Stimulated activated effector memory CD8-positive, alpha-beta T cell treated with anti-CD3 and anti-CD28 coated beads, Interleukin-12 subunit alpha, Interleukin-12 subunit beta, amount 100 ng/mL, for 72 hours (primary cell): ENCODE measurements at regions not wholly inside any gene's neighbourhood (a gene's known extent, or its start where the extent isn't known, plus 50 kb on each side); places are given as distances from the start of the nearest gene placed in this dataset.

Source experiments
- ATAC-seq: fragments of 150-1000 bp; cut with Tn5 transposase; 2 replicates; pipeline ENCODE4 v1.10.0; 2021
- DNase-seq, 2 donors: peaks; one replicate each; pipeline ENCODE4 v3.0.0; 2021 to 2022; ENCODE audit warnings: low spot score in 2 of 2
- H3K27ac Mint-ChIP-seq: one replicate; pipeline ENCODE4 v1.8.0; 2022; ENCODE audit warnings: mild to moderate bottlenecking, mixed read lengths
- H3K36me3 Mint-ChIP-seq: one replicate; pipeline ENCODE4 v1.8.0; 2022; ENCODE audit warnings: mild to moderate bottlenecking, mixed read lengths
- H3K4me1 Mint-ChIP-seq: one replicate; pipeline ENCODE4 v1.8.0; 2022; ENCODE audit warnings: mixed read lengths
- H3K4me3 Mint-ChIP-seq: one replicate; pipeline ENCODE4 v1.8.0; 2022; ENCODE audit warnings: mild to moderate bottlenecking, mixed read lengths
- H3K9me3 Mint-ChIP-seq: one replicate; pipeline ENCODE4 v1.8.0; 2022; ENCODE audit warnings: mixed read lengths

DNA sequence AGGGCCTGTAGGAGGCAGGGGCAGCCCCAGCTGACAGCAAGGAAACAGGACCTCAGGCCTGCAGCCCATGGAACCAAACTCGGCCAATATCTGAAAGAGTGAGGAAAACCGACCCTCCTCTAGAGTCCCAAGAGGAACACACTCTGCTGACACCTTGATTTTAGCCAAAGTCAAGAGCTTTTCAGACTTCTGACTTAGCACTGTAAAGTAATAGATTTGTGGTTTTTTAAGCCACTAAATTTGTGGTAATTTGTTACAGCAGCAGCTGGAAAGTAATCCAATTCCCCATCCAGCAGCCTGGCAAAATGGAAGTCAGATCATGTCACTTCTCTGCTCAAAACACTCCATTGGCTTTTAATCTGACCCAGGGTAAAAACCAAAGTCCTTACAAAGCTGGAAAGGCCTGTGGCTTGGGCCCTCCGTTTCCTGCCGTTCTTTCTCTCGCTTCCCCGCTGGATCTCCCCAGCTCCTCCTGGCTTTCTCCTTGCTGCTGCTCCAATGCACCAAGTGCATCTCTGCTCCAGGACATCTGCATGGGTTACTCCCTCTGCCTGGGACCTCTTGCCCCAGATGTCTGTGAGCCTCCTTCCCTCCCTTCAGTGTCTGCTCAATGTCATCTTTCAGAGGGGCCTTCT lies 79.0 kb downstream of the C5orf15 start:
- Mint-ChIP-seq H3K4me3 (no peak overlapping the region), H3K27ac (no peak overlapping the region), H3K9me3 (no peaks in the 10 kb centered on the region), H3K36me3 (no peaks in the 10 kb centered on the region), H3K4me1 (no peaks in the 10 kb centered on the region)
- ATAC-seq (no peak), DNase-seq (no peak)

DNA sequence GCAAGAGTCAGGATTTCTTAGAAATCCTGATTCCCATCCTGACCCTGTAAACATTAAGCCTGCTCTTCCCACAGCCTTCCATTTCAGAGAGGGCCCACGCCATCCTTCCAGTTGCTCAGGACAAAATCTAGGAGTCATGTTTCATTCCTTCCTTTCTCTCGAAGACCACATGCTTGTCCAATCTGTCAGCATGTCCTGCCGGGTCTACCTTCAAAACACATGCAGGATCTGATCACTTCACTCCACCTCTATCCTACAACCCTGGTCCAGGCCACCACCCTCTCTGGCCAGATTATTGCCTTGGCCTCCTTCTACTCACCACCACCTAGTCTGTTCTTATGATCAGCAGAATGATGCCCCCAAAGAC lies 79.8 kb downstream of the C5orf15 start:
- ATAC-seq (no peak), DNase-seq (no peak)
- Mint-ChIP-seq H3K9me3 (no peaks in the 10 kb centered on the region), H3K36me3 (no peaks in the 10 kb centered on the region), H3K4me1 (no peaks in the 10 kb centered on the region), H3K4me3 (no peak overlapping the region), H3K27ac (peak overlapping the region; percentile 8)

DNA sequence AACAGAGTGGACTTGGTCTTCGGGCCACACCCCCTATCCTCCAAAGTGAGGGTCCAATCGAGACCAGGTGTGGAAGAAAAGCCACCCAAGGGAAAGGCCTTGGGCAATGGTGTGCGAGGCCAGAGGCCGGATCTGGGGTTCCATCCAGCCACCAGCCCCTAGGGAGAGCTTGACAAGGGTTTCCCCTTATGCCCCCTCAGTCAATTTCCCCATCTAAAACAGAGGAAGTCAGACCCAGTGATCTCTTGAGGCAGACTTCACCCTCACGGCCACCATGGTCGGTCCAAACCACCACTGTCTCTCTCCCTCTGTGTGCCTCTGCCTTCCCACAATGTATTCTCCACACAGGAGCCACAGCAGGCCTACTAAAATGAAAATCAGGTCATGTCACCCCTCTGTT lies 82.9 kb downstream of the C5orf15 start:
- Mint-ChIP-seq H3K4me1 (peaks cover 4% of the 10 kb centered on the region), H3K27ac (no peak overlapping the region), H3K9me3 (no peaks in the 10 kb centered on the region), H3K36me3 (no peaks in the 10 kb centered on the region), H3K4me3 (no peak overlapping the region)
- DNase-seq (no peak), ATAC-seq (no peak)

DNA sequence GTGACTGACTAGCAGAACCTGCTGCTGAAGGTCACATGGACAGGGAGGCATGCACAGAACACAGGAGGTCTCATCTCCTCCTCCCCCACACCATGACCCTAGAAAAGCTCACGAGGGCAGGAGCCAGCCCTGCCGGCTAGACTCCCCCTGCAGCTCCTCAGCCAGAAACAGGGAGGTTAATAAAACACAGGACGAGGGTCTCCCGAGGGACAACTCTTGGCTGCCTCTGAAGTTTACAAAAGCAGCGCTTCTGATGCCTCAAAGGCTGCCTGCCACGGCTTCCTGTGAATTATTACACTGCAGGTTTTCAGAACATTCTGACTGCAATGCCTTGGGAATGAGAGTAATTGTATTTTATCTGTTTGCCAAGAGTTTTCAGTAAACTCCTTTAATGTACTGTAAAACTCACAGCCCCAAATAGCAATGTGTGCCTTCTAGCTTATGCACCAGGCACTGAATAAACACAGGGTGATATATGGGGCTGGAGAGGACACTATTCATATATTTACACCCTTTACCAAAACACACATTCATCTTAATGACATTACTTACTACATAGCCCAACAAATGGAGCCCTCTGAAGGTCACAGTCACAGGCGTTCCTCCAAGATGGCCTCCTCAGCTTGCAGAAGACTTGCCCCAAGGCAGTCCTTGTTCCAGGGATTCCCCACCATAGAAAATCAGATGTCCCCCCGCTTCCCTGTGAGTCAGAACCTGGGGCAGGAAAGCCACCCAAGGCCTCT lies 83.7 kb downstream of the C5orf15 start:
- Mint-ChIP-seq H3K36me3 (no peaks in the 10 kb centered on the region), H3K9me3 (no peaks in the 10 kb centered on the region), H3K4me1 (peaks cover 4% of the 10 kb centered on the region), H3K4me3 (no peak overlapping the region), H3K27ac (no peak overlapping the region)
- DNase-seq, result no peak
- no peak for ATAC-seq

DNA sequence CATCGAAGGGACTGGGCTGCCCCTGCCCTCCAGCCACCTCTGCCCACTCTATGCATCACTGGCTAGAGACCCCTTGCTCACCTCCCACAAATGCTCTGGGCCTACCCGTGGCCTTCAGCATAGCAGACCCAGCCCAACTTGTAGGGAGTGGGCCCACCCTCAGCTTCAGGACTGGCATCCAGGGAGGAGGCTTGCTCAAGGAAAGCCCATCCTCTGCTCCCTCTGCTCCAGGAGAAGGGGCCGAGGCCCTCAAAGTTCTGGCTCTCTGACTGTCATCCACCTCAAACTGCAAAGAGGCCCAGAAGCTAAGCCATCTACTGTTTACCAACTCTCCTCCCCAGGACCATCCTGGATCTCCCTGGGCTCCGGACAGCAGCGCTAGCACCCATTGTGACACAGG lies 84.5 kb downstream of the C5orf15 start:
- H3K27ac Mint-ChIP-seq, result no peak overlapping the region
- no peaks in the 10 kb centered on the region for H3K36me3 Mint-ChIP-seq
- peaks cover 4% of the 10 kb centered on the region for H3K4me1 Mint-ChIP-seq
- no peak for ATAC-seq
- H3K4me3 Mint-ChIP-seq, result no peak overlapping the region
- H3K9me3 Mint-ChIP-seq, result no peaks in the 10 kb centered on the region
- DNase-seq, result no peak

DNA sequence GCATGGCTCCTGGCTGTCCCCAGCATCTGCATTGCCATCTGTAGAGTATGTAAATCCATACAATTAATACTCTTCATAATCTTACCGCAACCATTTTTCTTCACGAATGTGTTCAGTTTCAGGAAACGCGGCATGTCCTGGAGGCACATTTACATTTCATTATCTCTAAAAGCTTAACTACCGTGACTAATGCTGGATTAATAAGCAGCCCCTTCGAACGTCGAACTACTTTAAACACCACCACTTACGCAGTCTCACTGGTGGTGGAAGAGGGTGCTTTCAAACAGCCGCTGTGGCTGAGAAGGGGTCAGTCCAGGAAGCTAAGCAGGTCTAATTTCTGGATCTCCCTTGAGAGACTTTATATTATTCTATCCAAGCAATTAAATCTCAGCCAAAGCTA lies 85.6 kb downstream of the C5orf15 start:
- Mint-ChIP-seq H3K36me3 (no peaks in the 10 kb centered on the region), H3K4me3 (no peak overlapping the region), H3K27ac (no peak overlapping the region), H3K4me1 (peaks cover 4% of the 10 kb centered on the region), H3K9me3 (no peaks in the 10 kb centered on the region)
- DNase-seq (no peak), ATAC-seq (no peak)

DNA sequence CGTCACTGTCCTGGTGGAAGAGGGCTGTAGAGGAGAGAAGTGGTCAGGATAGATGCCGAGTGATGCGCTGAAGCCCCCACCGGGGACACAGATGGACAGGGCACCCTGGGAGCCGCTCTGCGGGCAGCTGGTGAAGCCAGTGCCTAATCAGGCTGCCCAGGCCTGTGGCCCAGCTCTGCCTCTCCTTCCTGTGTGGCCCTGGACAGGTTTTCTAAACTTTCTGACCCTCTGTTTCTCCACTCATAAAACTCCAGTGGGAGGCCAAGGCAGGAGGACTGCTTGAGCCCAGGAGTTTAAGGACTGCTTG lies 86.1 kb downstream of the C5orf15 start:
- no peak for DNase-seq
- Mint-ChIP-seq H3K36me3 (no peaks in the 10 kb centered on the region), H3K9me3 (no peaks in the 10 kb centered on the region), H3K4me3 (no peak overlapping the region), H3K4me1 (peaks cover 4% of the 10 kb centered on the region), H3K27ac (peak overlapping the region; percentile 17)
- ATAC-seq, result no peak

DNA sequence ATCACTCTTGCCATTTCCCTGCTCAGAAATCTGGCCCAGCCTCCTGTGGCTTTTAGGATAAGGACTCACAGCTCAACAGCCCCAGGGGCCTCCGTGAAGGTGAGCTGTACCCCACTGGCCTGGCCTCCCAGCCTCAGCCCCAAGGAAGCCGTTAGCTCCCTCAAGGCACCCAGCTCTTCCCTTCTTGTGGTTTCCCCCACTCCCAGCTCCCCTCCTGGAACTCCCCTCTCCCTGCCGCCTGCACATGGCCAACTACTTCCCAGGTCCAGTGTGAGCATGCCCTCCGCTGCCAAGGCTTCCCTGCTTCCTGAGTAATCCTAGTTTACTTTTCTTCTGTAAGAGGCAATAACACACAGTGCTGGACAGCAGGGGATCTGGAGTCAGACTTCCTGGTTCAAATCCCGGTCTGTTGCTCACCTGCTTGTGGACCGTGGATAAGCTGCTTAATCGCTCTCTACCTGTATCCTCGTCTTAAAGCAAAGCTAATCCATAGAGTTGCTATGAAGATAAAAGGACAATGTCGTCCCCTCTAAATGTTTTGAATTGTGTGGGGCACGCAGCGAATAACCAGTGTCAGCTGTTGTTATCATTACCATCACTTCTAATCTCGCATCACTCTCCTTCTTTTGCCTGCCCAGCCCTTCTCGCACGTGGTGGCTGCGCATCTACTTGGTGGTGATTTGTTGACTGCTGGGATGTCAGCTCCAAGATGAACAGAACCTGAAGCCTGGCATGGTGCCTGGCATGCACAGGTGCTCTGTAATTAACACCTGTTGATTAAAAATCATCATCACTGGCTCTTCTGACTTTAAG lies 86.6 kb downstream of the C5orf15 start:
- Mint-ChIP-seq H3K4me1 (peaks cover 4% of the 10 kb centered on the region), H3K9me3 (no peaks in the 10 kb centered on the region), H3K36me3 (no peaks in the 10 kb centered on the region), H3K4me3 (no peak overlapping the region), H3K27ac (peak overlapping the region; percentile 17)
- ATAC-seq, result no peak
- no peak for DNase-seq

DNA sequence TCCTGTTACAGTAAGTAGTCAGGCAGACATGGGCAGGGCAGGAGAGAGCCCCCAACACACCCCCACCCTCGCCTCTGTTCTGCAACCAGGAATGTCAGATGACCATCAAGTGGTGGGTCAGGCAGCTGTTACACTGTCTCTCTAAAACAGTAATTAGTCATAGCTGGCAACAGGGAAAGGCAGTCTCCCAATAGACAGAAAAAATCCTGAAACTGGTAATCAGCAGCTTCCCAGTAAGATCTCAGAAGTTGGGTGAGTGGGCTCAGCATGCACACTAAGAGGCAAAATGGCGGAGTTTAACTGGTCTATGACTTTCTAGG lies 90.2 kb downstream of the C5orf15 start:
- Mint-ChIP-seq H3K4me1 (peaks cover 12% of the 10 kb centered on the region), H3K36me3 (peaks cover 6% of the 10 kb centered on the region), H3K9me3 (no peaks in the 10 kb centered on the region), H3K27ac (no peak overlapping the region), H3K4me3 (no peak overlapping the region)
- DNase-seq, result no peak
- no peak for ATAC-seq

DNA sequence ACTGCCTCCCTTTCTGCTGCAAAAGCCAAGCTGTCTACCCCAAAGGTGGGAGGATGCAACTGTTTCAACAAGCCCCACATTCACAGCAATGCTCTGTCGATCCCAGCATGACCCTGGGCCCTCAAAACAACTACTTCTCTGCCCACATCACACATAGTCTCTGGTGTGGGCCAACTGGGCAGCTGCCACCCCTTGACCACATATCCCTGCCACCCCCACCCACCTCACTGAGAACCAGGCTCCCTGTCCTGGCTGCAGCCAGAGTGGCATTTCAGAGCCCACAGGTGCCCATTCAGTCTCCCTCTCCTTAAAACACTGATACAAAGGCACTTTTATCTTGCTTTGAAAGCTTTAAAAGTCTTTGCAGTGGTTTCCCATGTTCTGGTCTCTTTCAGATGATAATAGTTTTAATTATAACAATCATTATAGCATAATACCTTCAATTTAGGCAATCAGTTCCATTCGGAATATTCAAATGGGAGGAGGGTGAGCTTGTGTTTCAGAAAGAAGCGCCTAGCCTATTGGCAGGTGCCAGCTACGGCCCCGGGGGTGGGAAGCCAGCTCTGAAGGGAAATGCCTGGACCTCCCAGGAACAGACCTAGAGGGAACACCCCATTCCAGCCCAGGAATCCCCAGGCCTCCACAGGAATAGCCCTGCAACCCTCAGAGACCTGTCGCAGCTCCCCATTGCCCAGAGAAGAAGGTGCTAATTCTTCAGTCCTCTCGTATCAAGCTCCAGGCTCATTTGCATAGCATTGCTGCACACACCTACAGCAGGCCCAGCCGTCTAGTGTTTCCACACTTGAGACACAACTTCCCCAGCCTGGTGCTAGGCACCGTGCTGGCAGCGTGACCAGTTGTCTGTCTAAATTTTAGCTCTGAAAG lies 90.8 kb downstream of the C5orf15 start:
- no peak for ATAC-seq

DNA sequence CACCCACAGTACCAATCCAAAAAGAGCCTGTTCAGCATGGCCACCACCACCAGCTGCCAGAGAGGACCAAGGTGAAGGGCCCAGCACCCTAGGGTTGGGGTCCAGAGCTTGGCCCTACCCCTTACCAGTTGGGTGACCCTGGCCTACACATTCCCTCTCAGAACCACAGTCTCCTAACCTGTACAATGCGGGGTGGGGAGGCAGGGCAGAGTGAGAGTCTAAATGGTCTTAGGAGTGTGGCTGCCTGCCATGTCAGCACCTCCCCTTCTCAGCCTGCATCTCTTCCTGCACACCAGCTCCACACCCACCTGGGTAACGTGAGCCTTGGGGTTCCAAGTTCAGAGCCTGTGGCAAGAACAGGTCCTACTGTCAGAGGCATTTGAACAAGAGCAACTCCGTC lies 92.2 kb downstream of the C5orf15 start:
- H3K4me3 Mint-ChIP-seq, result no peak overlapping the region
- no peaks in the 10 kb centered on the region for H3K9me3 Mint-ChIP-seq
- no peak for ATAC-seq
- H3K27ac Mint-ChIP-seq, result no peak overlapping the region
- no peak for DNase-seq
- H3K4me1 Mint-ChIP-seq, result peaks cover 18% of the 10 kb centered on the region
- peaks cover 6% of the 10 kb centered on the region for H3K36me3 Mint-ChIP-seq

More for the DNA sequence above, 90.8 kb downstream of the C5orf15 start:
- DNase-seq, result no peak
- H3K27ac Mint-ChIP-seq, result no peak overlapping the region
- peaks cover 6% of the 10 kb centered on the region for H3K36me3 Mint-ChIP-seq
- H3K4me1 Mint-ChIP-seq, result peaks cover 16% of the 10 kb centered on the region
- H3K4me3 Mint-ChIP-seq, result no peak overlapping the region
- H3K9me3 Mint-ChIP-seq, result no peaks in the 10 kb centered on the region

DNA sequence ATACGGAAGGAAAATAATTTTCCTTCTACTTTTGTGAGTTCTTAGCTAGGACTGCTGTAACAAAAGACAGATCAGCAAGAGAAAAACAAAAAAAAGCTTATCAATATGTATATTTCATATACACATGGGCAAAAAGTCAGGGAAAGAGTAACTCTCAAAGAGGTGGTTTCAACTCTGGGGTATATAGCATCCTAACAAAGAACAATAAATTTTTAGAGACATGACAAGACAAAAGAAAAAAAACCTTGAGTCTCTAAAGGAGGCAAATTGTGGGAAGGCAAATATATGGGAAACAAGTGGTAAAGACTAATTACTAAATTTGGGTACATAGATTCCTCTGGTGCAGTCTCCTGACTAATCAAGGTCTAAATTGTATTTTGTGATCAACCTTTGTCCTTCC lies 93.2 kb downstream of the C5orf15 start:
- Mint-ChIP-seq H3K9me3 (no peaks in the 10 kb centered on the region), H3K27ac (no peak overlapping the region), H3K4me3 (no peak overlapping the region), H3K4me1 (peaks cover 18% of the 10 kb centered on the region), H3K36me3 (peaks cover 6% of the 10 kb centered on the region)
- ATAC-seq (no peak), DNase-seq (no peak)

DNA sequence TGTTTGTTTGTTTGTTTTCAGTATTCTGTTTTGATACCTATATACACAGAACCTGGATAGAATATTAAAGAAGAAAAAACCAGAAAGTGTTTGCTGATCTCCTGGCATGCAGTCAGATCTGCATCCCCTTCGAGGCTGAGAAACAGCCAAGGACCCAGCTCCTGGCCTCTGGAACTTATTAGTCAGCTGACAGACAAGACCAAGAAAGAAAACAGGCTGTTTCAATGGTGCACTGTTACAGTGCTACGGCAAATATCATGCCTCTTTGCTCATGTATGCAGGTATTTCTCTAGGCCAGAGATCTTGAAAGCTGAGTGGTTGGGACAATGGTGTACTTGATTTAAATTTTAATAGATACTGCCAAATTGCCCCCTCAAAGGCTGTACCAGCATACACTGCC lies 95.0 kb downstream of the C5orf15 start:
- Mint-ChIP-seq H3K4me1 (peaks cover 18% of the 10 kb centered on the region), H3K27ac (peak overlapping the region; percentile 43)

DNA sequence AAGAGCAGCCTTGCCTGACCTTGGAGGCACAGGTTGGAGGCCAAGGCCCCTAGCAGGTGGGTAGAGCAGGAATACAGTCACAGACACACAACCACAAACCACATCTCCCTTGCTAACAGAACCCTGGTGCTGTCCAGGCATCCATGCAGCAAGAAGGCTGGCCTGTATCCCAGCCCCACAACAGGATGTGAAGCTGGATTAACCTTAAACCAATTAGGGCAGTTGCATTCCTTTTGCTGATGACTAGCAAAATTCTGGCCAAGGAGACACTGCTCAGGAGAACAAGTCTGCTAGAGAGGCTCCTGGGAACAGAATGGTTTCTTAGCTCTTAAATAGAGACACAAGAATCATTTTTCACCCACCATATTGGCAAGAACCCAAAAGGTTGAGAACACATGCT lies 97.8 kb downstream of the C5orf15 start:
- H3K27ac Mint-ChIP-seq, result no peak overlapping the region
- H3K4me1 Mint-ChIP-seq, result peaks cover 18% of the 10 kb centered on the region
- DNase-seq, result no peak
- H3K4me3 Mint-ChIP-seq, result no peak overlapping the region
- H3K36me3 Mint-ChIP-seq, result peaks cover 6% of the 10 kb centered on the region
- no peaks in the 10 kb centered on the region for H3K9me3 Mint-ChIP-seq
- ATAC-seq, result no peak

More for the DNA sequence above, 95.0 kb downstream of the C5orf15 start:
- Mint-ChIP-seq H3K36me3 (peaks cover 6% of the 10 kb centered on the region), H3K4me3 (no peak overlapping the region), H3K9me3 (no peaks in the 10 kb centered on the region)
- DNase-seq (no peak), ATAC-seq (peak; percentile 27)
